GM21576 (cell line): ENCODE measurements at regions not wholly inside any gene's neighbourhood (a gene's known extent, or its start where the extent isn't known, plus 50 kb on each side); places are given as distances from the start of the nearest gene placed in this dataset.
"Not testable (repeated sequence)": the region's sequence is repeated elsewhere in the genome, so short reads cannot be mapped to it uniquely, and the experiment has no call there.

ENCODE experiments used
- ATAC-seq: cut with Tn5 transposase; IDR thresholded peaks from one replicate; pipeline ENCODE4 v1.9.1; 2021; ENCODE audit warnings: mild to moderate bottlenecking, moderate library complexity; ENCODE audit not compliant: unreplicated experiment

GRCh38 chr5:99034336-99034735 lies 105.5 kb upstream of the CHD1 start:
- ATAC-seq = no peak

DNA sequence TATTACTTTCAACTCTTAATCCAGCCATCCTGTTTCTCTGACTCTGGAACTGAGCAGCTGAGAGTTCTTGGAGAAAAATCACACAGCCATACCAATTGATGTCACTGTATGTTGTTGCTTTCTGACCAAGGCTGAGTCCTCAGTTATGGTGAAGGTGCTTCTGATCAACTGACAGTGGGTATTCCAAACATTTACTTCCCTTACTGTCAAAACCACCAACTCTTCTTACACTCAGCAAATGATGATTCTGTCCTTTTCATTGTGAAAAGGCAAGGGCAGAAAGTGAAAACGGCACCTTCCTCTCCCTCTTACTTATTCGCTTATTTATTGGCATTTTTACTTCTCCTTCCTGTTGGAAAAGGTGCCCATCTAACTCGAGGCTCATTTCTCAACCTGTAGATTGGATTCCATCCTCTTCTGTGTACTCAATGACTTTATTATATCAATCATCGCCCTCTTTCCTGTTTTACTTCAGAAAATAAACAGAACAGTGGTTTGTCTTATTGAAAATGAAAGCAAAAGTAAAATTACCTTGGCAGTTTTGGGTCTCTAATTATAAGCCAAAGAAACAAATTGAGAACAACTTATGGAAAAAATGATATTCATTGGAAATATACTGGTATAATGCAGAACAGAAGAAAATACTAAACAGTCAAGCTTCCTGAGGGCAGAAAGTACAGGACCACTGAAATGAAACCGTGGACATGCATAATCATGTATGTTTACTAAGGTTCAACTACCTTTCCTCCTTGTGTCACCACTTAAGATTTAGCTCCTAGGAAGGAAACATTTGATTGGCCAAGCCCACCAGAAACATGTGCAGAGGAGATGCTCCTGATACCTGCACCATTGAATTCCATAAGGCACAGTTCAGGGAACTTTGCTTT lies 104.5 kb upstream of the CHD1 start:
- ATAC-seq = no peak

- peak; percentile 35 for ATAC-seq
These were observed 103.6 kb upstream of the CHD1 start for GRCh38 chr5:99032234-99033013.

GRCh38 chr5:99030906-99031440 lies 102.2 kb upstream of the CHD1 start:
- ATAC-seq = no peak

DNA sequence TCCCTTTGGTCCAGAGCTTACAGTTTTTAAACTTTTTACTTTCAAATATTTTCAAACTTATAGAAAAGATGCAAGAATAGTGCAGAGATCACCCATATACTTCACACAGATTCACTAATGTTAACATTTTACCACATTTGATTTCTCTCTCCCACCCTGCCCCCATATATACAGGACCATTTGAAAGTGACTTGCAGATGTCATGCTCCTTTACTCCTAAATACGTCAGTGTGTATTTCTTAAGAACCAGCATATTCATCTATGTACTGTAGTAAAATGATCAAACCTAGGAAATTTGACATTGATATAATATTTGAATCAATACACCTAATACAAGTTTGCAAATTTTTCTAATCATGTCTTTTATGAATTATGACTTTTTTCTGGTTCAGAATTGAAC lies 100.4 kb upstream of the CHD1 start:
- no peak for ATAC-seq

- ATAC-seq = not testable (repeated sequence)
These were observed 99.4 kb upstream of the CHD1 start for GRCh38 chr5:99028170-99028569.

- no peak for ATAC-seq
These were observed 96.7 kb upstream of the CHD1 start for GRCh38 chr5:99025298-99026045.

GRCh38 chr5:99023330-99023729 lies 94.5 kb upstream of the CHD1 start:
- ATAC-seq = no peak

- no peak for ATAC-seq
These were observed 93.4 kb upstream of the CHD1 start for GRCh38 chr5:99022250-99022649.

DNA sequence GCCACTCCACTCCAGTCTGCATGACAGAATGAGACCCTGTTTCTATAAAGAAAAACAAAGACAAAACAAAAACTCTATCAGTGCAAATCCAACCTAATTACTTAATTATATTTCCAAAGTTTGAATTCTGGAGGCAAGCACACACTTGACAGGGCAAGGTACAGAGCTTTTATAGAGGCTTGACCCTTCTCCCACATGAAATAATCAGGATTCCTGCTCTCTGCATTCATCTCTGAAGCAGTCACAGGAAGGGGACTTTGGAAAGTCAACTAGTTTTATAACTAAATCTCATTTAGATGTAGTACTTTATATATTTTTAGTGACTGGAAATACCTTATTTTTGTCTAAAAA lies 91.9 kb upstream of the CHD1 start:
- no peak for ATAC-seq

DNA sequence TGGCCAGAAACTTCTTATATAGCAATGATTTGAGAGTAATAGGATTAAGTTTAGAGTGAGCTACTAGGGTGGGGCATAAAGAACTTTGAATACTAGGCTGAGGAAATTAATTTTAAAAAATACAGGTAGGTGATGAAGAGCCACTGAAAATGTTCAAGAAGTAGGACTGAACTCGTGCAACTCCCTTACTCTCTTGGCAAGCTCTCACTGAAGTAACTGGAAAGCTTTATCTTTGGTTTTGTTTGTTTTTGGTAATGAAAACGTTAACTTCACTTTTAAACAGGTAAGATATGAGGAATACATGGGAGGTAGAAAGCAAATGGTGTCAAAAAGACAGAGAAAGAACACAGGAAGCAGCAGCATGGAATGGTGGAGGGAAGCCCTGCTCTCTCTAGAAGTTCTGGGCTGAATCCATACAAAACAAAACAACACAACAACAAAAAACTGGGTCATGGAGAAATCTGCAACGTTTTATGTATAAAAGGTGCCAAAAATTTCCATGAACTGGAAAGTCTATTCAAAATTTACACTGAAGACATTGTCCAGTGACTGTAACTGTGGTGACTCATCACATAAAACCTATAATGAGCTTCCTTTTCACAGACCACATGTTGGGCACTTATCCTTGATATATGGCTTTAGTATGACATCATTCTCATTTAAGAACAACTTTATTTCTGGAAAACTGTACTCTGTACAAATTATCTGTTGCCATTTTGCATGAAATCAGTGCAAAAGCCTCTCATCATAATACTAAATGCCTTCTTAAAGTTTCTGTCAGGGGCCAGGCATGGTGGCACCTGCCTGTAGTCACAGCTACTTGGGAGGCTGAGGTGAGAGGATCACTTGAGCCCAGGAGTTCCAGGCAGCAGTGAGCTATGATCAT lies 91.2 kb upstream of the CHD1 start:
- no peak for ATAC-seq

DNA sequence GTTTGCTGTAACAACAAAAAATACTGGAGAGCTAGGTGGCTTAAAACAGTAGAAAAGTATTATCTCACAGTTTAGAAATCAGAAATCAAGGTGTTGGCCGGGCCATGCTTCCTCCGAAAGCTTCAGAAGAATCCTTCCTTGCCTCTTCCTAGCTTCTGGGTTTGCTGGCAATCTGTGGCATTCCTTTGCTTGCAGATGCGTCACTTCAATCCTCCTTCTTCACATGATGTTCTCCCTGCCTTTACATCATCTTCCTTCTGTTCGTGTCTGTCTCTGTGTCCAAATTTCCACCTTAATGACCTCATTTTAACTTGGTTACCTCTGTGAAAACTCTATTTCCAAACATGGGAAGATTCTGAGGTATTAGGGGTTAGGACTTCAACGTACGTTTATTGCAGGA lies 90.4 kb upstream of the CHD1 start:
- no peak for ATAC-seq

DNA sequence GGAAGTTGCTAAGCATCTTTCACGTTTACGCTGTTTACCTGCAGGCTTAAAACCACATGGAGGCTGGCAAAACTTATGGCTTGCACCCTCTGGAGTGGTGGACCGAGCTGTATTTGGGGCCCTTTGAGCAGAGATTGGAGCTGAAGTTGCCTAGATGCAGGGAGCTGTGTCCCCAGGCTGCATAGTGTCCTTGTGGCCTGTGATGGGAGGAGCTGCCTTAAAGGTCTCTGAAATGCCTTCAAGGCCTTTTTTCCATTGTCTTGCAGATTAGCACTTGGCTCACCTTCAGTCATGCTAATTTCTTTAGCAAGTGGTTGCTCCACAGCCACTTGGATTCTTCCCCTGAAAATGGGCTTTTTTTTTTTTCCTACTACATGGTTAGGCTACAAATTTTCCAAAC lies 81.5 kb upstream of the CHD1 start:
- no peak for ATAC-seq

- not testable (repeated sequence) for ATAC-seq
These were observed 79.2 kb upstream of the CHD1 start for GRCh38 chr5:99008009-99008408.

DNA sequence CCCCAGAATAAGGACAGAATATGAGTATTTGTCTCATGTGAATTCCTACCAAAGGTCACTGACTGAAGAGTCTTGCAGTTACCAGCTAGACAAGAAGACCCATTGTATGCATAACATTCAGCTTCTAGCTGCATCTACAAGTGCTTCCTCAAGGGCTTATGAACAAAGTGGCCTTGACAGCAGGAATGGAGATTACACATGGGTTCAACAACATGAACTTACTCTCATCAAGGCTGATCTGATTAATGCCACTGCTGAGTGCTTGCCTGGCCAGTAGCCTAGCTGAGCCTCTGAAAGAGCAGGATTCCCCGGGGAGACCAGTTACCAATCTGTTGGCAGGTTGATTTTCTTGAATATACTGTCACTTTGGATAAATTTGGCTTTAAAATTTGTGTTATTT lies 76.7 kb upstream of the CHD1 start:
- no peak for ATAC-seq

GRCh38 chr5:99004960-99005359 lies 76.2 kb upstream of the CHD1 start:
- ATAC-seq = peak; percentile 100

- no peak for ATAC-seq
These were observed 72.1 kb upstream of the CHD1 start for GRCh38 chr5:99000876-99001275.

DNA sequence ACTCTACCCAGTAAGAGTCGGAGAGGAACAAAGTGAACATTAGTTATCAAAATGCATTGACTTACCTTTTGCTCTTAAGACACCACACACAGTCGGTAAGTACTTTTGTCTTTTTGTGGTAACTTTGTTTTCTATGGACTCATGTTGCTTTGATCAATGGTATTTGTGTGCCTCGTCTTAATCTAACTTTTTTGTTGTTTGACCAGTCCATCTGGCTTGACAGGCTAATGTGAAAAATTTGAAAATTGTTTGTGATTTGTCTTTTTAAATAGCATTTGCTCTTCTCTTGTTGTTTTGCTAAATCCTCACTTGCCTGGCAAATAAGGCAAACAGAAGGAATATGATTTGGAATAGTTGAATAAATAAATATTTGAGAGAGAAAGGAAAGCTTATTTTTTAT lies 71.4 kb upstream of the CHD1 start:
- ATAC-seq = no peak

DNA sequence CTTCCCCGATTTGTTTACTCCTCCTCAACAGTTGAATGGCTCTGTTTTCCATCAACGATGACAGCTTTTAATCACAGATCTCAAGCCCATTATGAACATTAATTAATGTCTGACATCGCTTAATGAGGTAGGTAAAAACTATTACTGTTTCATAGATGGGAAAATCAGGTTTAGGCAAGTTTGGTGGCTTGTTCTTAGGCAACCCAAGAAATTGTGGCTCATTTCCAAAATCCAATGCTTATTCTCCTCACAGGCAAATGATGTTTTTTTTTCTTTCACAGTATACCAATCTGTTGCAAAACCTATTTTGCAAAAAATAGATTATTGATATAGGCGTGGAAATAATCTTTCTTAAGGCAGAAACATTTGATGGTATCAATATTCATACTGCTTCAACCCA lies 70.8 kb upstream of the CHD1 start:
- ATAC-seq = no peak

DNA sequence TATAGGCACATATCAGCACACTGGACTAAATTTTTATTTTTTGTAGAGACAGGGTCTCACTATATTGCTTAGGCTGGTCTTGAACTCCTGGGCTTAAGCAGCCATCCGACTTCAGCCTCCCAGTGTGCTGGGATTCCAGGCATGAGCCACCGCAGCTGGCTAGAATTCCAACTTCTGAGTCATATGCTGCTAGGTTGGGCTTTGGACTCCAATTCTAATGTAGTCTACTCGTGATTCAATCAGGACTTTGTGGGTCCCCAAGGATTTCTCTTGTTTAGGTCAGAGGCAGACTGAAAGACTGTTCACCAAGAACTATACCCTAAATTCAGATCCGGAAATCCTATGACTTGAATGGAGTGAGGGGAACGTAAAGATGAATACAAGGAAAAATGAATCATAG lies 68.2 kb upstream of the CHD1 start:
- ATAC-seq = no peak
